ENCODE measurements at regions not wholly inside any gene's neighbourhood (a gene's known extent, or its start where the extent isn't known, plus 50 kb on each side); places are given as distances from the start of the nearest gene placed in this dataset.
"Not testable (repeated sequence)": the region's sequence is repeated elsewhere in the genome, so short reads cannot be mapped to it uniquely, and the experiment has no call there.

DNA sequence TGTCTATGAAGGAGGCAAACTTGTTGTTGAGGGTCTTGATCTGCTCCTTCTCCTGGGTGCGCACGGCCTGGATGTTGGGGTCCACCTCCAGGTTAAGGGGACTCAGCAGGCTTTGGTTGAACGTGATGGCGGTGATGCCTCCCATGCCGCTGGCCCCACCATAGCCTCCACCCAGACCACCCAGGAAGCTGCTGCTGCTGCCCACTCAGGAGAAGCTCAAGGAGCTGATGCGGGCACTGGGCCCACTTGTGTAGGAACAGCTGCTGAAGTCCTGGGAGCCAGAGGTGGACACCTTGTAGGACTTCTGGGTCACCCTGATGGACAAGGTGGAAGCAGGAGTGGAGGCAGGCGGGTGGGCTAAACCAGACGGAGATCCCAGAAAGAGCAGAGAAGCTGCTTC is 380.3 kb upstream of the RGMB start:
- not testable (repeated sequence) for TF ChIP-seq CTCF, POLR2A (IDR thresholded peaks at IDR 0.05)
